SU-DHL-6 (cell line): ENCODE measurements at regions not wholly inside any gene's neighbourhood (a gene's known extent, or its start where the extent isn't known, plus 50 kb on each side); places are given as distances from the start of the nearest gene placed in this dataset.

Experiments
- CTCF ChIP-seq: fragments of 200-600 bp; sonication (generic); IDR thresholded peaks from one replicate; pipeline ENCODE4 v1.5.1; 2017; ENCODE audit warnings: antibody characterized with exemption, mild to moderate bottlenecking, low read length, moderate library complexity; ENCODE audit not compliant: insufficient read depth, poor library complexity, severe bottlenecking
- EZH2phosphoT487 ChIP-seq: fragments of 200-600 bp; sonication (generic), shearing (Covaris generic); conservative IDR thresholded peaks from 2 replicates; pipeline ENCODE4 v1.6.1; 2018; ENCODE audit warnings: mild to moderate bottlenecking, antibody characterized with exemption, low read length, moderate library complexity, mixed read lengths

- TF ChIP-seq EZH2phosphoT487 = no peak
- no peak for TF ChIP-seq CTCF
These were observed 866.7 kb upstream of the SPRY2 start for GRCh38 chr13:81207636-81208035.
